Prostate gland (tissue), 2 donors: ENCODE measurements at regions not wholly inside any gene's neighbourhood (a gene's known extent, or its start where the extent isn't known, plus 50 kb on each side); places are given as distances from the start of the nearest gene placed in this dataset.

Experiments
- POLR2A ChIP-seq: fragments of 450-650 bp; IDR thresholded peaks from one replicate; pipeline ENCODE4 v1.6.1; 2016; ENCODE audit warnings: antibody characterized with exemption, mild to moderate bottlenecking
- POLR2AphosphoS5 ChIP-seq: sonication (generic); formaldehyde crosslinking; IDR thresholded peaks from one replicate; pipeline ENCODE4 v1.6.1; 2017; ENCODE audit warnings: antibody characterized with exemption
- TF ChIP-seq, protein P1 (sequence below), 4 experiments: fragments of 200-600 bp in 2 of 4; fragments of 450-650 bp in 2 of 4; sonication (generic) in 2 of 4; IDR thresholded peaks; 1 replicate in 3 of 4; 2 replicates in 1 of 4; pipeline ENCODE4 v1.5.1; 2016 to 2019; ENCODE audit warnings: antibody characterized with exemption in 4 of 4, mild to moderate bottlenecking in 2 of 4, moderate library complexity in 2 of 4

DNA sequence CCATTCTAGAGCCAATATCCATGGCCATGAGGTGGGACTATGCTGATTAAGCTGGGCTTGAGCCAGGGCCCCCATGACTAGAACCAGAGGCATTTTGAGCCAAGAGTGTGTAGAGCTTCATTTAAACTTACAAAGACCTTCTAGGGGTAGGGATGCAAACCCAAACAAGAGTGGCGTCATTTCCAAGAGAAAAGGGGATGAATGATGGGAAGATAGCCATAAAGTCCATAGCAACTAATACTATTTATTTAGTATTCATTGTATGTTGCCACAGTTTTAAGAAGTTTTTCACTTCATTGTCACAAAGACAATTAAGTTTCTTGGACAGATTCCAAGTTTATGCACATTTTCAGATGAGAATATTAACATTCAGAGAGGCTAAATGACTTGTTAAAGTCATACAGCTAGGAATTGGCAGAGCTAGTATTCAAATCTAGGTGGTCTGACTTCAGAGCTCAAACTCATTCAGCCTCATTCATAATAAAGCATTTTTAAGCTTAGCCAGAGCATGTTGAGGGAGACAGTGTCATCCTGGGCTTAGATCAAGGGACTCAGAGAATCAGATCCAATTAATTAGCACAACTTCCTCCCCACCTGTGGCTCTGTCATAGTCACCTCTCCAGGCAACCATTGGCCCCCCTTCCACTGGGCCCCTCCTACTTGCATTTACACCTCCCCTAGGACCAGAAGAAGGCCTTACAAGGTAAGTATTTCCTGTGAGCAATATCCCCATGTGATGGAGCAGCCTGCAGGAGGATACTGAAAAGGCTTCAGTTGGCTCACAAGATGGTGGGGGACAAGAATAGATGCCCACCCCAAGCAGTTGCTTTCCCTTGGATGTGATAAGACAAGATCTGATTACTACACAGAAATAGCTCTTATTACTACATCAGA is 95.0 kb upstream of the PCSK1 start:
- TF ChIP-seq POLR2A (no peak), POLR2AphosphoS5 (no peak)
- TF ChIP-seq, protein P1, sequence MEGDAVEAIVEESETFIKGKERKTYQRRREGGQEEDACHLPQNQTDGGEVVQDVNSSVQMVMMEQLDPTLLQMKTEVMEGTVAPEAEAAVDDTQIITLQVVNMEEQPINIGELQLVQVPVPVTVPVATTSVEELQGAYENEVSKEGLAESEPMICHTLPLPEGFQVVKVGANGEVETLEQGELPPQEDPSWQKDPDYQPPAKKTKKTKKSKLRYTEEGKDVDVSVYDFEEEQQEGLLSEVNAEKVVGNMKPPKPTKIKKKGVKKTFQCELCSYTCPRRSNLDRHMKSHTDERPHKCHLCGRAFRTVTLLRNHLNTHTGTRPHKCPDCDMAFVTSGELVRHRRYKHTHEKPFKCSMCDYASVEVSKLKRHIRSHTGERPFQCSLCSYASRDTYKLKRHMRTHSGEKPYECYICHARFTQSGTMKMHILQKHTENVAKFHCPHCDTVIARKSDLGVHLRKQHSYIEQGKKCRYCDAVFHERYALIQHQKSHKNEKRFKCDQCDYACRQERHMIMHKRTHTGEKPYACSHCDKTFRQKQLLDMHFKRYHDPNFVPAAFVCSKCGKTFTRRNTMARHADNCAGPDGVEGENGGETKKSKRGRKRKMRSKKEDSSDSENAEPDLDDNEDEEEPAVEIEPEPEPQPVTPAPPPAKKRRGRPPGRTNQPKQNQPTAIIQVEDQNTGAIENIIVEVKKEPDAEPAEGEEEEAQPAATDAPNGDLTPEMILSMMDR (IDR thresholded peaks at IDR 0.05), result no peak
